Adipocyte (in vitro differentiated cells): ENCODE measurements at regions not wholly inside any gene's neighbourhood (a gene's known extent, or its start where the extent isn't known, plus 50 kb on each side); places are given as distances from the start of the nearest gene placed in this dataset.
"Not testable (repeated sequence)": the region's sequence is repeated elsewhere in the genome, so short reads cannot be mapped to it uniquely, and the experiment has no call there.

Experiments used
- DNase-seq: peaks from one replicate; pipeline ENCODE4 v3.0.0-alpha.2; 2015; ENCODE audit warnings: low read depth
- H3K27me3 ChIP-seq: replicated peaks from 2 replicates; pipeline ENCODE4 v1.7.0; 2013; ENCODE audit warnings: mild to moderate bottlenecking, low read length, moderate library complexity; ENCODE audit not compliant: control insufficient read depth, insufficient read depth
- H3K36me3 ChIP-seq: 2 replicates; pipeline ENCODE4 v1.7.0; 2013; ENCODE audit warnings: low read length, mild to moderate bottlenecking, moderate library complexity; ENCODE audit not compliant: control insufficient read depth, insufficient read depth, severe bottlenecking
- H3K4me1 ChIP-seq: 2 replicates; pipeline ENCODE4 v1.7.0; 2013; ENCODE audit warnings: mild to moderate bottlenecking, low read length, moderate library complexity; ENCODE audit not compliant: control insufficient read depth, insufficient read depth
- H3K4me3 ChIP-seq: 2 replicates; pipeline ENCODE4 v1.7.0; 2013; ENCODE audit warnings: mild to moderate bottlenecking, low read length, moderate library complexity
- H3K9ac ChIP-seq: 2 replicates; pipeline ENCODE4 v1.7.0; 2013; ENCODE audit warnings: mild to moderate bottlenecking, low read length, moderate library complexity
- H3K9me3 ChIP-seq: 2 replicates; pipeline ENCODE4 v1.7.0; 2013; ENCODE audit warnings: mild to moderate bottlenecking, low read length, moderate library complexity; ENCODE audit not compliant: control insufficient read depth

GRCh38 chrX:40971736-40972135 lies 113.5 kb upstream of the USP9X start:
- Histone ChIP-seq H3K27me3 (no peaks in the 10 kb centered on the region), H3K9ac (no peak overlapping the region), H3K4me3 (no peak overlapping the region), H3K9me3 (peaks cover 12% of the 10 kb centered on the region), H3K36me3 (no peaks in the 10 kb centered on the region), H3K4me1 (peaks cover under 1% of the 10 kb centered on the region)
- DNase-seq: no peak

- Histone ChIP-seq H3K9me3 (peaks cover 27% of the 10 kb centered on the region), H3K4me3 (no peak overlapping the region), H3K36me3 (no peaks in the 10 kb centered on the region), H3K27me3 (peaks cover 7% of the 10 kb centered on the region), H3K4me1 (no peaks in the 10 kb centered on the region), H3K9ac (no peak overlapping the region)
- no peak for DNase-seq
Observed at GRCh38 chrX:40973619-40974018, 111.6 kb upstream of the USP9X start.

GRCh38 chrX:40975951-40976350 lies 109.3 kb upstream of the USP9X start:
- peaks cover 29% of the 10 kb centered on the region for H3K9me3 ChIP-seq
- H3K4me1 ChIP-seq: no peaks in the 10 kb centered on the region
- DNase-seq: no peak
- no peak overlapping the region for H3K4me3 ChIP-seq
- peaks cover 12% of the 10 kb centered on the region for H3K27me3 ChIP-seq
- H3K36me3 ChIP-seq: no peaks in the 10 kb centered on the region
- no peak overlapping the region for H3K9ac ChIP-seq

- no peak overlapping the region for H3K9ac ChIP-seq
- no peak overlapping the region for H3K4me3 ChIP-seq
- DNase-seq: no peak
- H3K36me3 ChIP-seq: no peaks in the 10 kb centered on the region
- peaks cover 20% of the 10 kb centered on the region for H3K9me3 ChIP-seq
- H3K27me3 ChIP-seq: peaks cover 12% of the 10 kb centered on the region
- no peaks in the 10 kb centered on the region for H3K4me1 ChIP-seq
Observed at GRCh38 chrX:40976981-40977380, 108.3 kb upstream of the USP9X start.

GRCh38 chrX:40984962-40985361 lies 100.3 kb upstream of the USP9X start:
- DNase-seq: no peak
- peaks cover 3% of the 10 kb centered on the region for H3K9me3 ChIP-seq
- H3K36me3 ChIP-seq: no peaks in the 10 kb centered on the region
- H3K27me3 ChIP-seq: peaks cover 13% of the 10 kb centered on the region
- H3K4me1 ChIP-seq: no peaks in the 10 kb centered on the region
- no peak overlapping the region for H3K9ac ChIP-seq
- no peak overlapping the region for H3K4me3 ChIP-seq

GRCh38 chrX:40987413-40987812 lies 97.8 kb upstream of the USP9X start:
- Histone ChIP-seq H3K9ac (no peak overlapping the region), H3K4me1 (no peaks in the 10 kb centered on the region)
- DNase-seq: no peak

GRCh38 chrX:40988100-40988499 lies 97.1 kb upstream of the USP9X start:
- Histone ChIP-seq H3K27me3 (peaks cover 7% of the 10 kb centered on the region), H3K9me3 (peaks cover 3% of the 10 kb centered on the region), H3K36me3 (no peaks in the 10 kb centered on the region), H3K9ac (no peak overlapping the region), H3K4me1 (no peaks in the 10 kb centered on the region), H3K4me3 (no peak overlapping the region)
- DNase-seq: no peak

More at GRCh38 chrX:40987413-40987812, 97.8 kb upstream of the USP9X start:
- peaks cover 8% of the 10 kb centered on the region for H3K27me3 ChIP-seq
- H3K9me3 ChIP-seq: peaks cover 3% of the 10 kb centered on the region
- H3K36me3 ChIP-seq: no peaks in the 10 kb centered on the region
- H3K4me3 ChIP-seq: no peak overlapping the region

- not testable (repeated sequence) for H3K4me1 ChIP-seq, H3K4me3 ChIP-seq, DNase-seq, H3K36me3 ChIP-seq, H3K27me3 ChIP-seq, H3K9ac ChIP-seq, H3K9me3 ChIP-seq
Observed at GRCh38 chrX:40993395-40993794, 91.8 kb upstream of the USP9X start.

GRCh38 chrX:40996886-40997530 lies 88.2 kb upstream of the USP9X start:
- H3K9me3 ChIP-seq: peaks cover 2% of the 10 kb centered on the region
- peak overlapping the region; percentile 67 for H3K4me3 ChIP-seq
- no peaks in the 10 kb centered on the region for H3K36me3 ChIP-seq
- peaks cover 12% of the 10 kb centered on the region for H3K27me3 ChIP-seq
- no peaks in the 10 kb centered on the region for H3K4me1 ChIP-seq
- peak; percentile 74 for DNase-seq
- peak overlapping the region; percentile 80 for H3K9ac ChIP-seq

GRCh38 chrX:40998123-40998522 lies 87.1 kb upstream of the USP9X start:
- no peak overlapping the region for H3K4me3 ChIP-seq
- DNase-seq: no peak
- H3K9me3 ChIP-seq: peaks cover 2% of the 10 kb centered on the region
- H3K27me3 ChIP-seq: peaks cover 17% of the 10 kb centered on the region
- H3K36me3 ChIP-seq: no peaks in the 10 kb centered on the region
- H3K4me1 ChIP-seq: no peaks in the 10 kb centered on the region
- H3K9ac ChIP-seq: no peak overlapping the region

- H3K4me3 ChIP-seq: no peak overlapping the region
- H3K9ac ChIP-seq: no peak overlapping the region
- H3K36me3 ChIP-seq: no peaks in the 10 kb centered on the region
- no peak for DNase-seq
- no peaks in the 10 kb centered on the region for H3K4me1 ChIP-seq
- H3K27me3 ChIP-seq: peaks cover 23% of the 10 kb centered on the region
- no peaks in the 10 kb centered on the region for H3K9me3 ChIP-seq
Observed at GRCh38 chrX:41001327-41001726, 83.9 kb upstream of the USP9X start.

- no peak for DNase-seq
- Histone ChIP-seq H3K36me3 (no peaks in the 10 kb centered on the region), H3K9ac (no peak overlapping the region), H3K4me3 (no peak overlapping the region), H3K27me3 (peaks cover 23% of the 10 kb centered on the region), H3K9me3 (no peaks in the 10 kb centered on the region), H3K4me1 (no peaks in the 10 kb centered on the region)
Observed at GRCh38 chrX:41002026-41002425, 83.2 kb upstream of the USP9X start.
